Suprapubic skin (tissue), 4 donors: ENCODE measurements at regions not wholly inside any gene's neighbourhood (a gene's known extent, or its start where the extent isn't known, plus 50 kb on each side); places are given as distances from the start of the nearest gene placed in this dataset.

Source experiments
- EP300 ChIP-seq: sonication (generic); formaldehyde crosslinking; IDR thresholded peaks from one replicate; pipeline ENCODE4 v1.6.1; 2017; ENCODE audit warnings: antibody characterized with exemption
- POLR2A ChIP-seq, 2 donors: fragments of 450-650 bp; IDR thresholded peaks; one replicate each; pipeline ENCODE4 v1.6.1; 2017; ENCODE audit warnings: antibody characterized with exemption in 2 of 2, mild to moderate bottlenecking in 2 of 2, moderate library complexity in 2 of 2
- POLR2AphosphoS5 ChIP-seq, 3 donors: sonication (generic); formaldehyde crosslinking; IDR thresholded peaks; one replicate each; pipeline ENCODE4 v1.6.1; 2017; ENCODE audit warnings: antibody characterized with exemption in 3 of 3
- TF ChIP-seq, protein P1 (sequence below), 2 donors: fragments of 200-600 bp in 1 of 2; fragments of 450-650 bp in 1 of 2; sonication (generic) in 1 of 2; IDR thresholded peaks; one replicate each; pipeline ENCODE4 v1.5.1; 2016 to 2019; ENCODE audit warnings: antibody characterized with exemption in 2 of 2, mild to moderate bottlenecking in 1 of 2, moderate library complexity in 1 of 2

DNA sequence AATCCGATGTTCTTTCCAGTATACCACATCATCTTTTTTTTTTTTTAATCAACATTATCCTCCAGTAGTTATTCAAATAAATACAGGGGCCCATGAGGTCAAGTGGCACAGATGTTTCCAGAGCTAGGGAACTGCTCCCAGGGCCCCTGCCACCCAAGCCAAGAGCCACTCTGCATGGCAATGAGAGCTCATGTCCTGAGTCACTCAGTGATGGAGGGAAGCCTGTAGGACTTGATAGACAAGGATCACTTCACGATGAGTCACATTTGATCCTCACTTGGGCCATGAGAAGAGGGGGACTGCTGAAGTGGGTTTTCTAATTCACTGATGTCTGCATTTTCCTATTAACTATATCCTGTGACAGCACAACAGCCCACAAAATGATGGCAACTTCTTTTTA lies 127.0 kb upstream of the PKDCC start:
- TF ChIP-seq, protein P1, sequence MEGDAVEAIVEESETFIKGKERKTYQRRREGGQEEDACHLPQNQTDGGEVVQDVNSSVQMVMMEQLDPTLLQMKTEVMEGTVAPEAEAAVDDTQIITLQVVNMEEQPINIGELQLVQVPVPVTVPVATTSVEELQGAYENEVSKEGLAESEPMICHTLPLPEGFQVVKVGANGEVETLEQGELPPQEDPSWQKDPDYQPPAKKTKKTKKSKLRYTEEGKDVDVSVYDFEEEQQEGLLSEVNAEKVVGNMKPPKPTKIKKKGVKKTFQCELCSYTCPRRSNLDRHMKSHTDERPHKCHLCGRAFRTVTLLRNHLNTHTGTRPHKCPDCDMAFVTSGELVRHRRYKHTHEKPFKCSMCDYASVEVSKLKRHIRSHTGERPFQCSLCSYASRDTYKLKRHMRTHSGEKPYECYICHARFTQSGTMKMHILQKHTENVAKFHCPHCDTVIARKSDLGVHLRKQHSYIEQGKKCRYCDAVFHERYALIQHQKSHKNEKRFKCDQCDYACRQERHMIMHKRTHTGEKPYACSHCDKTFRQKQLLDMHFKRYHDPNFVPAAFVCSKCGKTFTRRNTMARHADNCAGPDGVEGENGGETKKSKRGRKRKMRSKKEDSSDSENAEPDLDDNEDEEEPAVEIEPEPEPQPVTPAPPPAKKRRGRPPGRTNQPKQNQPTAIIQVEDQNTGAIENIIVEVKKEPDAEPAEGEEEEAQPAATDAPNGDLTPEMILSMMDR (IDR thresholded peaks at IDR 0.05) = no peak
- no peak for TF ChIP-seq EP300
- no peak for TF ChIP-seq POLR2AphosphoS5 (IDR thresholded peaks at IDR 0.05)
- no peak for TF ChIP-seq POLR2A (IDR thresholded peaks at IDR 0.05)
